ENCODE measurements at regions not wholly inside any gene's neighbourhood (a gene's known extent, or its start where the extent isn't known, plus 50 kb on each side); places are given as distances from the start of the nearest gene placed in this dataset.
"Not testable (repeated sequence)": the region's sequence is repeated elsewhere in the genome, so short reads cannot be mapped to it uniquely, and the experiment has no call there.

GRCh38 chr1:88321706-88322105 lies 362.4 kb upstream of the PKN2 start:
- intact Hi-C loops (cut with DNase I) = no loop called here
- H3K4me3 ChIP-seq (ENCODE audit: low read length in 2 of 2) = no peak overlapping the region
- ATAC-seq (ENCODE audit: low FRiP score) (no peak), DNase-seq (no peak)
- H3K27me3 ChIP-seq (ENCODE audit: control insufficient read depth in 1 of 2, insufficient read depth in 2 of 2, low read length in 1 of 2) = no peaks in the 10 kb centered on the region
- no peak overlapping the region for H3K27ac ChIP-seq (ENCODE audit: low read depth in 1 of 2, low read length in 2 of 2)
- no peaks in the 10 kb centered on the region for H3K4me1 ChIP-seq (ENCODE audit: control insufficient read depth in 1 of 2, insufficient read depth in 2 of 2, low read length in 2 of 2)
- no peaks in the 10 kb centered on the region for H3K36me3 ChIP-seq (ENCODE audit: control insufficient read depth in 1 of 2, insufficient read depth in 2 of 2, low read length in 1 of 2)
- 58 to 61% methylated on average over 2 of the region's 2 CpGs for WGBS, 2 donors
- H3K9me3 ChIP-seq (ENCODE audit: control insufficient read depth, low read length) = no peaks in the 10 kb centered on the region

GRCh38 chr1:88324899-88325298 lies 359.2 kb upstream of the PKN2 start:
- ATAC-seq (ENCODE audit: low FRiP score) (no peak), DNase-seq (no peak)
- Histone ChIP-seq H3K4me3 (ENCODE audit: low read length in 2 of 2) (no peak overlapping the region), H3K9me3 (ENCODE audit: control insufficient read depth, low read length) (no peaks in the 10 kb centered on the region), H3K27me3 (ENCODE audit: control insufficient read depth in 1 of 2, insufficient read depth in 2 of 2, low read length in 1 of 2) (no peaks in the 10 kb centered on the region), H3K27ac (ENCODE audit: low read depth in 1 of 2, low read length in 2 of 2) (no peak overlapping the region), H3K36me3 (ENCODE audit: control insufficient read depth in 1 of 2, insufficient read depth in 2 of 2, low read length in 1 of 2) (no peaks in the 10 kb centered on the region), H3K4me1 (ENCODE audit: control insufficient read depth in 1 of 2, insufficient read depth in 2 of 2, low read length in 2 of 2) (no peaks in the 10 kb centered on the region)
- WGBS, 2 donors = 85 to 88% methylated on average over 3 of the region's 3 CpGs
- intact Hi-C loops (cut with DNase I) = no loop called here

- DNase-seq (no peak), ATAC-seq (ENCODE audit: low FRiP score) (peak; percentile 70)
- Histone ChIP-seq H3K4me3 (ENCODE audit: low read length in 2 of 2) (no peak overlapping the region), H3K9me3 (ENCODE audit: control insufficient read depth, low read length) (no peaks in the 10 kb centered on the region), H3K4me1 (ENCODE audit: control insufficient read depth in 1 of 2, insufficient read depth in 2 of 2, low read length in 2 of 2) (no peaks in the 10 kb centered on the region), H3K36me3 (ENCODE audit: control insufficient read depth in 1 of 2, insufficient read depth in 2 of 2, low read length in 1 of 2) (no peaks in the 10 kb centered on the region), H3K27me3 (ENCODE audit: control insufficient read depth in 1 of 2, insufficient read depth in 2 of 2, low read length in 1 of 2) (no peaks in the 10 kb centered on the region), H3K27ac (ENCODE audit: low read depth in 1 of 2, low read length in 2 of 2) (no peak overlapping the region)
- 57 to 59% methylated on average over 5 of the region's 5 CpGs for WGBS, 2 donors
- intact Hi-C loops (cut with DNase I) = no loop called here
Observed at GRCh38 chr1:88327391-88328267, 356.4 kb upstream of the PKN2 start.

GRCh38 chr1:88330201-88330600 lies 353.9 kb upstream of the PKN2 start:
- H3K4me1 ChIP-seq (ENCODE audit: control insufficient read depth in 1 of 2, insufficient read depth in 2 of 2, low read length in 2 of 2) = no peaks in the 10 kb centered on the region
- no peak overlapping the region for H3K4me3 ChIP-seq (ENCODE audit: low read length in 2 of 2)
- no peaks in the 10 kb centered on the region for H3K36me3 ChIP-seq (ENCODE audit: control insufficient read depth in 1 of 2, insufficient read depth in 2 of 2, low read length in 1 of 2)
- no peak for ATAC-seq (ENCODE audit: low FRiP score)
- intact Hi-C loops (cut with DNase I) = no loop called here
- H3K27ac ChIP-seq (ENCODE audit: low read depth in 1 of 2, low read length in 2 of 2) = no peak overlapping the region
- H3K9me3 ChIP-seq (ENCODE audit: control insufficient read depth, low read length) = no peaks in the 10 kb centered on the region
- no peaks in the 10 kb centered on the region for H3K27me3 ChIP-seq (ENCODE audit: control insufficient read depth in 1 of 2, insufficient read depth in 2 of 2, low read length in 1 of 2)
- WGBS, 2 donors = 39 to 46% methylated on average over 4 of the region's 4 CpGs
- no peak for DNase-seq

GRCh38 chr1:88333086-88333695 lies 350.9 kb upstream of the PKN2 start:
- intact Hi-C loops (cut with DNase I) = no loop called here
- no peak for ATAC-seq (ENCODE audit: low FRiP score)
- no peaks in the 10 kb centered on the region for H3K27me3 ChIP-seq (ENCODE audit: control insufficient read depth in 1 of 2, insufficient read depth in 2 of 2, low read length in 1 of 2)
- 74 to 77% methylated on average over 9 of the region's 9 CpGs for WGBS, 2 donors
- no peaks in the 10 kb centered on the region for H3K9me3 ChIP-seq (ENCODE audit: control insufficient read depth, low read length)
- H3K27ac ChIP-seq (ENCODE audit: low read depth in 1 of 2, low read length in 2 of 2) = no peak overlapping the region
- no peaks in the 10 kb centered on the region for H3K36me3 ChIP-seq (ENCODE audit: control insufficient read depth in 1 of 2, insufficient read depth in 2 of 2, low read length in 1 of 2)
- H3K4me1 ChIP-seq (ENCODE audit: control insufficient read depth in 1 of 2, insufficient read depth in 2 of 2, low read length in 2 of 2) = no peaks in the 10 kb centered on the region
- DNase-seq = no peak
- H3K4me3 ChIP-seq (ENCODE audit: low read length in 2 of 2) = no peak overlapping the region

- Histone ChIP-seq H3K36me3 (ENCODE audit: control insufficient read depth in 1 of 2, insufficient read depth in 2 of 2, low read length in 1 of 2) (no peaks in the 10 kb centered on the region), H3K4me3 (ENCODE audit: low read length in 2 of 2) (no peak overlapping the region), H3K9me3 (ENCODE audit: control insufficient read depth, low read length) (no peaks in the 10 kb centered on the region), H3K4me1 (ENCODE audit: control insufficient read depth in 1 of 2, insufficient read depth in 2 of 2, low read length in 2 of 2) (no peaks in the 10 kb centered on the region), H3K27ac (ENCODE audit: low read depth in 1 of 2, low read length in 2 of 2) (no peak overlapping the region), H3K27me3 (ENCODE audit: control insufficient read depth in 1 of 2, insufficient read depth in 2 of 2, low read length in 1 of 2) (no peaks in the 10 kb centered on the region)
- intact Hi-C loops (cut with DNase I) = no loop called here
- WGBS, 2 donors = 86 to 89% methylated on average over 5 of the region's 5 CpGs
- ATAC-seq (ENCODE audit: low FRiP score) (no peak), DNase-seq (no peak)
Observed at GRCh38 chr1:88341447-88341846, 342.6 kb upstream of the PKN2 start.

- DNase-seq; H3K4me1 ChIP-seq (ENCODE audit: control insufficient read depth in 1 of 2, insufficient read depth in 2 of 2, low read length in 2 of 2); intact Hi-C loops (cut with DNase I); H3K4me3 ChIP-seq (ENCODE audit: low read length in 2 of 2); H3K36me3 ChIP-seq (ENCODE audit: control insufficient read depth in 1 of 2, insufficient read depth in 2 of 2, low read length in 1 of 2); ATAC-seq (ENCODE audit: low FRiP score); H3K27me3 ChIP-seq (ENCODE audit: control insufficient read depth in 1 of 2, insufficient read depth in 2 of 2, low read length in 1 of 2); H3K9me3 ChIP-seq (ENCODE audit: control insufficient read depth, low read length); H3K27ac ChIP-seq (ENCODE audit: low read depth in 1 of 2, low read length in 2 of 2): not testable (repeated sequence)
- 56 to 70% methylated on average over 4 to 11 of the region's 16 CpGs for WGBS, 2 donors
Observed at GRCh38 chr1:88342081-88342480, 342.0 kb upstream of the PKN2 start.

- H3K36me3 ChIP-seq (ENCODE audit: control insufficient read depth in 1 of 2, insufficient read depth in 2 of 2, low read length in 1 of 2) = no peaks in the 10 kb centered on the region
- no peak for ATAC-seq (ENCODE audit: low FRiP score)
- 78 to 86% methylated on average over 2 of the region's 2 CpGs for WGBS, 2 donors
Observed at GRCh38 chr1:88350648-88351047, 333.4 kb upstream of the PKN2 start.

GRCh38 chr1:88351960-88352359 lies 332.1 kb upstream of the PKN2 start:
- 22 to 23% methylated on average over 3 of the region's 3 CpGs for WGBS, 2 donors
- H3K27me3 ChIP-seq (ENCODE audit: control insufficient read depth in 1 of 2, insufficient read depth in 2 of 2, low read length in 1 of 2) = peaks cover 0 to 2% of the 10 kb centered on the region in 2 donors
- H3K36me3 ChIP-seq (ENCODE audit: control insufficient read depth in 1 of 2, insufficient read depth in 2 of 2, low read length in 1 of 2) = no peaks in the 10 kb centered on the region
- DNase-seq (no peak), ATAC-seq (ENCODE audit: low FRiP score) (no peak)
- no peaks in the 10 kb centered on the region for H3K9me3 ChIP-seq (ENCODE audit: control insufficient read depth, low read length)
- no peaks in the 10 kb centered on the region for H3K4me1 ChIP-seq (ENCODE audit: control insufficient read depth in 1 of 2, insufficient read depth in 2 of 2, low read length in 2 of 2)
- no peak overlapping the region for H3K4me3 ChIP-seq (ENCODE audit: low read length in 2 of 2)
- intact Hi-C loops (cut with DNase I) = no loop called here
- H3K27ac ChIP-seq (ENCODE audit: low read depth in 1 of 2, low read length in 2 of 2) = no peak overlapping the region

More at GRCh38 chr1:88350648-88351047, 333.4 kb upstream of the PKN2 start:
- no peak for DNase-seq
- intact Hi-C loops (cut with DNase I) = no loop called here
- Histone ChIP-seq H3K27me3 (ENCODE audit: control insufficient read depth in 1 of 2, insufficient read depth in 2 of 2, low read length in 1 of 2) (peaks cover 0 to 2% of the 10 kb centered on the region in 2 donors), H3K27ac (ENCODE audit: low read depth in 1 of 2, low read length in 2 of 2) (no peak overlapping the region), H3K4me3 (ENCODE audit: low read length in 2 of 2) (no peak overlapping the region), H3K9me3 (ENCODE audit: control insufficient read depth, low read length) (no peaks in the 10 kb centered on the region), H3K4me1 (ENCODE audit: control insufficient read depth in 1 of 2, insufficient read depth in 2 of 2, low read length in 2 of 2) (no peaks in the 10 kb centered on the region)

Data from aorta (tissue), 5 donors.